SK-N-SH (cell line): ENCODE measurements at regions not wholly inside any gene's neighbourhood (a gene's known extent, or its start where the extent isn't known, plus 50 kb on each side); places are given as distances from the start of the nearest gene placed in this dataset.
"Not testable (repeated sequence)": the region's sequence is repeated elsewhere in the genome, so short reads cannot be mapped to it uniquely, and the experiment has no call there.

ENCODE experiments used
- CTCF ChIA-PET: fragments of 300-600, 350-600 bp; formaldehyde crosslinking; extraction: SDS; loops from one replicate; lab custom pipeline; 2021; lab: Yijun Ruan, JAX
- POLR2A ChIA-PET: fragments of 350-600 bp; sonication (Branson Sonifier 250); formaldehyde crosslinking; extraction: SDS; loops from one replicate; lab custom pipeline; 2020; ENCODE audit warnings: antibody characterized with exemption, inconsistent platforms; lab: Yijun Ruan, JAX
- DNase-seq: peaks from one replicate; pipeline ENCODE4 v3.0.0; 2012
- H2AFZ ChIP-seq: fragments of 200-600 bp; sonication (generic); 2 replicates; pipeline ENCODE4 v1.8.1; 2016; ENCODE audit warnings: antibody characterized with exemption, mild to moderate bottlenecking, low read depth
- H3F3A ChIP-seq: fragments of 200-600 bp; sonication (generic); replicated peaks from 2 replicates; pipeline ENCODE3; 2016; ENCODE audit warnings: antibody characterized with exemption, mild to moderate bottlenecking; ENCODE audit not compliant: insufficient read depth
- H3K27ac ChIP-seq, 2 experiments: fragments of 200-500 bp in 1 of 2; fragments of 200-600 bp in 1 of 2; sonication (Bioruptor generic) in 1 of 2; sonication (generic), shearing (Covaris generic) in 1 of 2; 2 replicates each; pipeline versions ENCODE4 v1.5.1 to v1.6.1; 2014 to 2016; ENCODE audit warnings: low read depth in 2 of 2, inconsistent platforms in 1 of 2, low read length in 1 of 2, mild to moderate bottlenecking in 1 of 2, mixed read lengths in 1 of 2
- H3K27me3 ChIP-seq: fragments of 200-600 bp; sonication (generic), shearing (Covaris generic); 2 replicates; pipeline ENCODE4 v1.6.1; 2016; ENCODE audit warnings: mixed run types; ENCODE audit not compliant: insufficient read depth
- H3K36me3 ChIP-seq, 2 experiments: fragments of 200-500 bp in 1 of 2; fragments of 200-600 bp in 1 of 2; sonication (Bioruptor generic) in 1 of 2; sonication (generic) in 1 of 2; replicated peaks in 1 of 2; 2 replicates each; pipeline versions ENCODE3 to v1.5.1; 2014 to 2016; ENCODE audit warnings: low read length in 1 of 2, mild to moderate bottlenecking in 1 of 2; ENCODE audit not compliant: insufficient read depth in 2 of 2, control insufficient read depth in 1 of 2
- H3K4me1 ChIP-seq, 2 experiments: fragments of 200-500 bp in 1 of 2; fragments of 200-600 bp in 1 of 2; sonication (Bioruptor generic) in 1 of 2; sonication (generic), shearing (Covaris generic) in 1 of 2; 2 replicates each; pipeline versions ENCODE4 v1.5.1 to v1.6.1; 2014 to 2016; ENCODE audit warnings: low read depth in 1 of 2, low read length in 1 of 2, mixed run types in 1 of 2; ENCODE audit not compliant: insufficient read depth in 2 of 2, control insufficient read depth in 1 of 2
- H3K4me2 ChIP-seq: fragments of 200-600 bp; sonication (generic), shearing (Covaris generic); 2 replicates; pipeline ENCODE4 v1.6.1; 2017; ENCODE audit warnings: mixed run types
- H3K4me3 ChIP-seq, 2 experiments: fragments of 200-500 bp in 1 of 2; fragments of 200-600 bp in 1 of 2; sonication (Bioruptor generic) in 1 of 2; sonication (generic), shearing (Covaris generic) in 1 of 2; 2 replicates each; pipeline versions ENCODE4 v1.5.1 to v1.8.1; 2014 to 2016; ENCODE audit warnings: low read depth in 2 of 2, inconsistent platforms in 1 of 2, low read length in 1 of 2, mild to moderate bottlenecking in 1 of 2, mixed read lengths in 1 of 2, moderate library complexity in 1 of 2
- H3K79me2 ChIP-seq: fragments of 200-600 bp; sonication (generic); 2 replicates; pipeline ENCODE4 v1.8.1; 2017; ENCODE audit warnings: mild to moderate bottlenecking; ENCODE audit not compliant: insufficient read depth
- H3K9ac ChIP-seq: fragments of 200-600 bp; sonication (generic); 2 replicates; pipeline ENCODE4 v1.6.1; 2017; ENCODE audit warnings: mixed run types
- H3K9me2 ChIP-seq: fragments of 200-600 bp; sonication (generic); 2 replicates; pipeline ENCODE4 v1.6.1; 2017; ENCODE audit warnings: mixed run types
- H3K9me3 ChIP-seq: fragments of 200-600 bp; sonication (generic); 2 replicates; pipeline ENCODE4 v1.6.1; 2017; ENCODE audit warnings: mixed run types, mild to moderate bottlenecking, moderate library complexity
- H4K20me1 ChIP-seq: fragments of 200-600 bp; sonication (generic); 2 replicates; pipeline ENCODE4 v1.6.1; 2017; ENCODE audit warnings: mild to moderate bottlenecking, mixed run types; ENCODE audit not compliant: insufficient read depth
- EP300 ChIP-seq, 2 experiments: IDR thresholded peaks; 2 replicates each; pipeline versions ENCODE4 v1.4.0 to v1.6.1; 2012; ENCODE audit warnings: borderline replicate concordance in 1 of 2, low read depth in 1 of 2, low read length in 1 of 2
- FOSL2 ChIP-seq: IDR thresholded peaks from 2 replicates; pipeline ENCODE4 v1.4.0; 2012; ENCODE audit warnings: low read depth, mild to moderate bottlenecking, moderate library complexity, borderline replicate concordance
- GABPA ChIP-seq: IDR thresholded peaks from 2 replicates; pipeline ENCODE4 v1.4.0; 2012; ENCODE audit warnings: low read depth, mild to moderate bottlenecking
- JUND ChIP-seq: IDR thresholded peaks from 2 replicates; pipeline ENCODE4 v1.4.0; 2012
- MAX ChIP-seq: IDR thresholded peaks from 2 replicates; pipeline ENCODE4 v1.4.0; 2012; ENCODE audit warnings: low read depth
- NFIC ChIP-seq: IDR thresholded peaks from 2 replicates; pipeline ENCODE4 v1.4.0; 2012; ENCODE audit warnings: borderline replicate concordance
- PBX3 ChIP-seq: IDR thresholded peaks from 2 replicates; pipeline ENCODE4; 2012
- RFX5 ChIP-seq: IDR thresholded peaks from 2 replicates; pipeline ENCODE4 v1.6.1; 2012; ENCODE audit warnings: mild to moderate bottlenecking, improper control_type of control experiment, low read length
- RXRA ChIP-seq: IDR thresholded peaks from 2 replicates; pipeline ENCODE4 v1.4.0; 2012; ENCODE audit warnings: low read depth, mild to moderate bottlenecking, borderline replicate concordance
- SIN3A ChIP-seq: IDR thresholded peaks from 2 replicates; pipeline ENCODE4 v1.6.1; 2012; ENCODE audit warnings: low read depth, mild to moderate bottlenecking, low read length, moderate library complexity, borderline replicate concordance
- TCF12 ChIP-seq: IDR thresholded peaks from 2 replicates; pipeline ENCODE4 v1.4.0; 2012
- USF2 ChIP-seq: fragments of 150-350 bp; IDR thresholded peaks from 2 replicates; pipeline ENCODE4 v1.6.1; 2017; ENCODE audit warnings: antibody characterized with exemption, low read length, low read depth, borderline replicate concordance
- YY1 ChIP-seq: IDR thresholded peaks from 2 replicates; pipeline ENCODE4 v1.4.0; 2012; ENCODE audit warnings: low read depth, mild to moderate bottlenecking
- ZBTB33 ChIP-seq: IDR thresholded peaks from 2 replicates; pipeline ENCODE4 v1.4.0; 2012; ENCODE audit warnings: low read depth, borderline replicate concordance
- WGBS: methylation state at CpG from one replicate; pipeline ENCODE4 v1.1.6; 2017; ENCODE audit warnings: low lambda C conversion rate; 5-methylcytosine and 5-hydroxymethylcytosine counted together

GRCh38 chr10:21343087-21343486 is 182.4 kb downstream of the SKIDA1 start:
- Histone ChIP-seq H2AFZ (no peak overlapping the region), H3K36me3 (no peaks in the 10 kb centered on the region), H3K27me3 (no peaks in the 10 kb centered on the region), H3K9me3 (no peaks in the 10 kb centered on the region), H3F3A (no peaks in the 10 kb centered on the region), H3K79me2 (no peaks in the 10 kb centered on the region), H4K20me1 (no peaks in the 10 kb centered on the region), H3K9ac (no peak overlapping the region), H3K4me1 (no peaks in the 10 kb centered on the region), H3K4me2 (no peak overlapping the region), H3K9me2 (no peaks in the 10 kb centered on the region), H3K27ac (no peak overlapping the region), H3K4me3 (no peak overlapping the region)
- CTCF ChIA-PET, result no interaction called here
- no peak for TF ChIP-seq USF2
- TF ChIP-seq RXRA, result no peak
- TF ChIP-seq SIN3A, result no peak
- 98% methylated on average over 3 of the region's 3 CpGs for WGBS
- POLR2A ChIA-PET, result no interaction called here
- DNase-seq, result no peak

- H3K9me2 ChIP-seq, H4K20me1 ChIP-seq, H3K4me1 ChIP-seq, H3F3A ChIP-seq, H3K4me2 ChIP-seq, DNase-seq, CTCF ChIA-PET, H3K9ac ChIP-seq, POLR2A ChIA-PET, H3K9me3 ChIP-seq, H3K27me3 ChIP-seq, H2AFZ ChIP-seq, H3K36me3 ChIP-seq, H3K27ac ChIP-seq, H3K79me2 ChIP-seq, H3K4me3 ChIP-seq: not testable (repeated sequence)
- WGBS, result 86% methylated on average over 1 of the region's 1 CpG
These were observed 183.0 kb downstream of the SKIDA1 start for GRCh38 chr10:21342499-21342898.

- Histone ChIP-seq H3K36me3 (no peaks in the 10 kb centered on the region), H3K9ac (no peak overlapping the region), H3K27me3 (no peaks in the 10 kb centered on the region), H3K79me2 (no peaks in the 10 kb centered on the region), H2AFZ (no peak overlapping the region), H3K4me3 (no peak overlapping the region), H3F3A (peaks cover 11% of the 10 kb centered on the region), H3K9me2 (no peaks in the 10 kb centered on the region), H3K4me2 (no peak overlapping the region), H3K9me3 (no peaks in the 10 kb centered on the region), H3K27ac (no peak overlapping the region), H4K20me1 (no peaks in the 10 kb centered on the region), H3K4me1 (peaks cover 5 to 14% of the 10 kb centered on the region in 2 experiments; a peak in 3 of 4 replicates)
- TF ChIP-seq NFIC, result peak; percentile 83
- TF ChIP-seq RFX5, result no peak
- TF ChIP-seq JUND, result peak; percentile 69
- TF ChIP-seq FOSL2, result peak; percentile 17; the same call in 1 of the 2 replicates
- no peak for TF ChIP-seq YY1
- peak; percentile 69 for TF ChIP-seq TCF12
- TF ChIP-seq EP300 (IDR thresholded peaks at IDR 0.05; ENCODE audit: borderline replicate concordance in 1 of 2, low read depth in 1 of 2, low read length in 1 of 2), result peak in 1 of 2 experiments; percentile 52; a peak in 1 of 4 replicates
- TF ChIP-seq RXRA, result no peak
- peak; percentile 31; the same call in 1 of the 2 replicates for TF ChIP-seq MAX
- TF ChIP-seq GABPA, result no peak
- TF ChIP-seq ZBTB33, result peak; percentile 26; the same call in 1 of the 2 replicates
- TF ChIP-seq PBX3, result peak; percentile 85
- CTCF ChIA-PET, result no interaction called here
- DNase-seq, result no peak
- POLR2A ChIA-PET, result no interaction called here
- 92% methylated on average over 3 of the region's 3 CpGs for WGBS
These were observed 185.2 kb downstream of the SKIDA1 start for GRCh38 chr10:21340331-21340730.
